Suprapubic skin (tissue), 4 donors: ENCODE measurements at regions not wholly inside any gene's neighbourhood (a gene's known extent, or its start where the extent isn't known, plus 50 kb on each side); places are given as distances from the start of the nearest gene placed in this dataset.
"Not testable (repeated sequence)": the region's sequence is repeated elsewhere in the genome, so short reads cannot be mapped to it uniquely, and the experiment has no call there.

Experiments
- DNase-seq, 2 donors: peaks; one replicate each; pipeline ENCODE4 v3.0.0-alpha.2; 2019; ENCODE audit warnings: low spot score in 2 of 2
- H3K27ac ChIP-seq: fragments of 200-600 bp; sonication (generic); one replicate; pipeline ENCODE4 v1.5.1; 2019
- H3K27me3 ChIP-seq: fragments of 200-600 bp; sonication (generic); one replicate; pipeline ENCODE4 v1.5.1; 2019
- H3K36me3 ChIP-seq: fragments of 200-600 bp; sonication (generic); one replicate; pipeline ENCODE4 v1.5.1; 2019
- H3K4me1 ChIP-seq: fragments of 200-600 bp; sonication (generic); one replicate; pipeline ENCODE4 v1.5.1; 2019
- H3K4me3 ChIP-seq: fragments of 200-600 bp; sonication (generic); one replicate; pipeline ENCODE4 v1.5.1; 2019; ENCODE audit warnings: mild to moderate bottlenecking
- H3K9me3 ChIP-seq: fragments of 200-600 bp; sonication (generic); one replicate; pipeline ENCODE4 v1.5.1; 2019
- EP300 ChIP-seq: sonication (generic); formaldehyde crosslinking; IDR thresholded peaks from one replicate; pipeline ENCODE4 v1.6.1; 2017; ENCODE audit warnings: antibody characterized with exemption
- POLR2A ChIP-seq, 2 donors: fragments of 450-650 bp; IDR thresholded peaks; one replicate each; pipeline ENCODE4 v1.6.1; 2017; ENCODE audit warnings: antibody characterized with exemption in 2 of 2, mild to moderate bottlenecking in 2 of 2, moderate library complexity in 2 of 2
- POLR2AphosphoS5 ChIP-seq, 3 donors: sonication (generic); formaldehyde crosslinking; IDR thresholded peaks; one replicate each; pipeline ENCODE4 v1.6.1; 2017; ENCODE audit warnings: antibody characterized with exemption in 3 of 3
- WGBS: methylation state at CpG from one replicate; pipeline ENCODE4 v1.1.5; 2018; 5-methylcytosine and 5-hydroxymethylcytosine counted together
- TF ChIP-seq, protein P1 (sequence below), 2 donors: fragments of 200-600 bp in 1 of 2; fragments of 450-650 bp in 1 of 2; sonication (generic) in 1 of 2; IDR thresholded peaks; one replicate each; pipeline ENCODE4 v1.5.1; 2016 to 2019; ENCODE audit warnings: antibody characterized with exemption in 2 of 2, mild to moderate bottlenecking in 1 of 2, moderate library complexity in 1 of 2

DNA sequence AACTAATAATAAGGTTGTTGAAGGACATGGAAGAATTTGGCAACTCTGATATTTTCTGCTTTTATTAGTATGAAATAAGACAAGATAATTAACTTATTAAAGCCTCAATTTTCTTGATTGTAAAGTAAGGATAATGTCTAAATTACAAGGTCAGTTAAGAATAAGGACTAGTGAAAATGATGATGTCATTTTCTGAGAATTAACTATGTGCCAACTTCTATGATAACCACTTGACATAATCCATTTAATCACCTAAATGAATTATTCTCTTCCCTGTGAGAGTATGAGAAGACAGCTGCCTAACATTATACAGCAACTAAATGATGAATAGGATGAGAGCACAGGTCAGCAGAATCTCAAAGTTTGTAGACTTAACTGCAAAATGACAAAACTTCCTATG is 1153.4 kb upstream of the POT1 start:
- no peaks in the 10 kb centered on the region for H3K4me1 ChIP-seq
- H3K9me3 ChIP-seq = no peaks in the 10 kb centered on the region
- no peak for TF ChIP-seq POLR2AphosphoS5 (IDR thresholded peaks at IDR 0.05)
- no peak for TF ChIP-seq POLR2A (IDR thresholded peaks at IDR 0.05)
- no peak for TF ChIP-seq EP300
- TF ChIP-seq, protein P1, sequence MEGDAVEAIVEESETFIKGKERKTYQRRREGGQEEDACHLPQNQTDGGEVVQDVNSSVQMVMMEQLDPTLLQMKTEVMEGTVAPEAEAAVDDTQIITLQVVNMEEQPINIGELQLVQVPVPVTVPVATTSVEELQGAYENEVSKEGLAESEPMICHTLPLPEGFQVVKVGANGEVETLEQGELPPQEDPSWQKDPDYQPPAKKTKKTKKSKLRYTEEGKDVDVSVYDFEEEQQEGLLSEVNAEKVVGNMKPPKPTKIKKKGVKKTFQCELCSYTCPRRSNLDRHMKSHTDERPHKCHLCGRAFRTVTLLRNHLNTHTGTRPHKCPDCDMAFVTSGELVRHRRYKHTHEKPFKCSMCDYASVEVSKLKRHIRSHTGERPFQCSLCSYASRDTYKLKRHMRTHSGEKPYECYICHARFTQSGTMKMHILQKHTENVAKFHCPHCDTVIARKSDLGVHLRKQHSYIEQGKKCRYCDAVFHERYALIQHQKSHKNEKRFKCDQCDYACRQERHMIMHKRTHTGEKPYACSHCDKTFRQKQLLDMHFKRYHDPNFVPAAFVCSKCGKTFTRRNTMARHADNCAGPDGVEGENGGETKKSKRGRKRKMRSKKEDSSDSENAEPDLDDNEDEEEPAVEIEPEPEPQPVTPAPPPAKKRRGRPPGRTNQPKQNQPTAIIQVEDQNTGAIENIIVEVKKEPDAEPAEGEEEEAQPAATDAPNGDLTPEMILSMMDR (IDR thresholded peaks at IDR 0.05) = no peak
- H3K36me3 ChIP-seq = no peaks in the 10 kb centered on the region
- no peak for DNase-seq
- no peak overlapping the region for H3K4me3 ChIP-seq
- no peak overlapping the region for H3K27ac ChIP-seq
- H3K27me3 ChIP-seq = no peaks in the 10 kb centered on the region

DNA sequence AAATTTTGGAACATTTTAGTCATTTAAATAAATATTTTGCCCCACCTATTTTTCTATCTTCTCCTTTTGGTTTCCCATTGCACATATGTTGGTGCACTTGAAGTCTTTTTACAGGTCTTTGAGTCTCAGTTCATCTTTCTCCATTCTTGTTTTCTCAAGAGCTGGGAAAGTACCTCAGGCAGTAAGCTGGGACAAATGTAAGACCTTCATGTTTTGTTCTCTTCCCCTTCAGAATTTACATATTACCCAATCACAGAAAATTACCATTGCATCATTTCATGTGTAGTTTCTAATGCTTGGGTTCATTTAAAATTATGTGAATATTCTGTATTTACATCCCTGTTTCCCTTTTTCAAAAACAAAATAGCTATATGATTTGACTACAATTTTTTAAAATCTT is 1150.0 kb upstream of the POT1 start:
- Histone ChIP-seq H3K36me3 (no peaks in the 10 kb centered on the region), H3K27ac (no peak overlapping the region), H3K4me3 (no peak overlapping the region), H3K4me1 (no peaks in the 10 kb centered on the region), H3K27me3 (no peaks in the 10 kb centered on the region), H3K9me3 (no peaks in the 10 kb centered on the region)
- no peak for DNase-seq
- TF ChIP-seq POLR2A (IDR thresholded peaks at IDR 0.05) (no peak), POLR2AphosphoS5 (IDR thresholded peaks at IDR 0.05) (no peak), EP300 (no peak)
- TF ChIP-seq, protein P1 (IDR thresholded peaks at IDR 0.05) = no peak

DNA sequence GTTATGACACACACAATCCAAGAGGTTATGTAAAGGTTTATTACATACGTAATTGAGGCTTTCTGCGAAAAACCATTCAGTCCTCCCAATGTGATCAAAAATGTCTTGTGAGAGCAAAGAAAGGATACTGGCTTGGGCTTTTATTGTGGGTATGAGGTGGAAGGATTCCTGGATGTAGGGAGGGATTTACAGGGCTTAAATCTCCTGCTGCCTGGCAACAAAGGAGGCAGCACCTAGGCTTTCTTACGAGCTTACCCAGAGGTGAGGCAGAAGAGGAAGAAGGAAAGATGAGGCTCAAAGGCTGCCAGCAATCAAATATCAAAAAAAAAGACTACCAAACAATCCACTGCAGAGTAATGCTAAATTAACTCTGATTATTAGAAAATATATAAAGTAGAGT is 1149.5 kb upstream of the POT1 start:
- WGBS = 80% methylated on average over 3 of the region's 3 CpGs
- H3K27me3 ChIP-seq = no peaks in the 10 kb centered on the region
- H3K4me1 ChIP-seq = no peaks in the 10 kb centered on the region
- no peak overlapping the region for H3K27ac ChIP-seq
- no peaks in the 10 kb centered on the region for H3K9me3 ChIP-seq
- H3K36me3 ChIP-seq = no peaks in the 10 kb centered on the region
- no peak for DNase-seq
- TF ChIP-seq EP300 (no peak), POLR2A (IDR thresholded peaks at IDR 0.05) (no peak), POLR2AphosphoS5 (IDR thresholded peaks at IDR 0.05) (no peak)
- TF ChIP-seq, protein P1 (IDR thresholded peaks at IDR 0.05) = no peak
- no peak overlapping the region for H3K4me3 ChIP-seq

- TF ChIP-seq POLR2A (IDR thresholded peaks at IDR 0.05) (no peak), EP300 (no peak), POLR2AphosphoS5 (IDR thresholded peaks at IDR 0.05) (no peak)
- TF ChIP-seq, protein P1 (IDR thresholded peaks at IDR 0.05) = no peak
Measured at GRCh38 chr7:126065766-126066165, 1136.1 kb upstream of the POT1 start.

GRCh38 chr7:126057979-126058378 is 1128.4 kb upstream of the POT1 start:
- no peak for DNase-seq
- TF ChIP-seq, protein P1 (IDR thresholded peaks at IDR 0.05) = no peak
- no peak for TF ChIP-seq POLR2A (IDR thresholded peaks at IDR 0.05)
- no peak for TF ChIP-seq POLR2AphosphoS5 (IDR thresholded peaks at IDR 0.05)
- TF ChIP-seq EP300 = no peak
- no peak overlapping the region for H3K27ac ChIP-seq
- no peaks in the 10 kb centered on the region for H3K9me3 ChIP-seq
- no peak overlapping the region for H3K4me3 ChIP-seq
- H3K36me3 ChIP-seq = no peaks in the 10 kb centered on the region
- no peaks in the 10 kb centered on the region for H3K4me1 ChIP-seq
- H3K27me3 ChIP-seq = no peaks in the 10 kb centered on the region

More at GRCh38 chr7:126065766-126066165, 1136.1 kb upstream of the POT1 start:
- no peak for DNase-seq
- no peaks in the 10 kb centered on the region for H3K9me3 ChIP-seq
- no peaks in the 10 kb centered on the region for H3K4me1 ChIP-seq
- no peaks in the 10 kb centered on the region for H3K27me3 ChIP-seq
- WGBS = 72% methylated on average over 4 of the region's 4 CpGs
- no peak overlapping the region for H3K27ac ChIP-seq
- no peak overlapping the region for H3K4me3 ChIP-seq
- no peaks in the 10 kb centered on the region for H3K36me3 ChIP-seq

- not testable (repeated sequence) for H3K9me3 ChIP-seq
- WGBS = 96% methylated on average over 4 of the region's 4 CpGs
Measured at GRCh38 chr7:126056613-126057012, 1127.0 kb upstream of the POT1 start.

More at GRCh38 chr7:126056613-126057012, 1127.0 kb upstream of the POT1 start:
- H3K27ac ChIP-seq, H3K27me3 ChIP-seq, H3K36me3 ChIP-seq, H3K4me1 ChIP-seq, H3K4me3 ChIP-seq, DNase-seq: not testable (repeated sequence)
